ENCODE measurements at regions not wholly inside any gene's neighbourhood (a gene's known extent, or its start where the extent isn't known, plus 50 kb on each side); places are given as distances from the start of the nearest gene placed in this dataset.
A peak's percentile ranks its signal among the peaks of the same experiment; 100 is the strongest.

GRCh38 chr9:26413611-26414010 lies 479.0 kb downstream of the CAAP1 start:
- DNase-seq (ENCODE audit: low spot score) (no peak), FAIRE-seq (no peak)

GRCh38 chr9:26412446-26412845 lies 480.2 kb downstream of the CAAP1 start:
- DNase-seq (ENCODE audit: low spot score): no peak
- FAIRE-seq: no peak

GRCh38 chr9:26406676-26407075 lies 485.9 kb downstream of the CAAP1 start:
- FAIRE-seq (no peak), DNase-seq (ENCODE audit: low spot score) (no peak)

GRCh38 chr9:26399556-26399955 lies 493.0 kb downstream of the CAAP1 start:
- FAIRE-seq (no peak), DNase-seq (ENCODE audit: low spot score) (no peak)

- no peak for DNase-seq (ENCODE audit: low spot score)
- FAIRE-seq: no peak
These were observed 498.6 kb downstream of the CAAP1 start for GRCh38 chr9:26394025-26394424.

- no peak for DNase-seq (ENCODE audit: low spot score)
- FAIRE-seq: no peak
These were observed 500.0 kb downstream of the CAAP1 start for GRCh38 chr9:26392639-26393038.

GRCh38 chr9:26391036-26391435 lies 501.6 kb downstream of the CAAP1 start:
- DNase-seq (ENCODE audit: low spot score) (no peak), FAIRE-seq (no peak)

GRCh38 chr9:26375448-26375847 lies 517.2 kb downstream of the CAAP1 start:
- peak; percentile 67 for DNase-seq (ENCODE audit: low spot score)
- FAIRE-seq: peak; percentile 52

GRCh38 chr9:26373616-26374015 lies 519.0 kb downstream of the CAAP1 start:
- DNase-seq (ENCODE audit: low spot score) (no peak), FAIRE-seq (no peak)

- FAIRE-seq: no peak
These were observed 521.4 kb downstream of the CAAP1 start for GRCh38 chr9:26371236-26371635.

GRCh38 chr9:26369093-26369492 lies 523.5 kb downstream of the CAAP1 start:
- FAIRE-seq (no peak), DNase-seq (ENCODE audit: low spot score) (no peak)

More at GRCh38 chr9:26371236-26371635, 521.4 kb downstream of the CAAP1 start:
- no peak for DNase-seq (ENCODE audit: low spot score)

- DNase-seq (ENCODE audit: low spot score) (no peak), FAIRE-seq (no peak)
These were observed 524.4 kb downstream of the CAAP1 start for GRCh38 chr9:26368241-26368640.

- FAIRE-seq: no peak
- no peak for DNase-seq (ENCODE audit: low spot score)
These were observed 531.6 kb downstream of the CAAP1 start for GRCh38 chr9:26361010-26361409.

GRCh38 chr9:26358836-26359235 lies 533.8 kb downstream of the CAAP1 start:
- FAIRE-seq (no peak), DNase-seq (ENCODE audit: low spot score) (no peak)

GRCh38 chr9:26357803-26358344 lies 534.7 kb downstream of the CAAP1 start:
- DNase-seq (ENCODE audit: low spot score) (no peak), FAIRE-seq (no peak)

GRCh38 chr9:26356491-26356890 lies 536.1 kb downstream of the CAAP1 start:
- FAIRE-seq (no peak), DNase-seq (ENCODE audit: low spot score) (no peak)

- FAIRE-seq (no peak), DNase-seq (ENCODE audit: low spot score) (no peak)
These were observed 545.6 kb downstream of the CAAP1 start for GRCh38 chr9:26346942-26347477.

GRCh38 chr9:26341545-26341944 lies 551.1 kb downstream of the CAAP1 start:
- DNase-seq (ENCODE audit: low spot score) (no peak), FAIRE-seq (no peak)

- FAIRE-seq (no peak), DNase-seq (ENCODE audit: low spot score) (no peak)
These were observed 552.8 kb downstream of the CAAP1 start for GRCh38 chr9:26339796-26340195.

GRCh38 chr9:26335116-26335515 lies 557.5 kb downstream of the CAAP1 start:
- DNase-seq (ENCODE audit: low spot score): no peak
- no peak for FAIRE-seq

- FAIRE-seq (no peak), DNase-seq (ENCODE audit: low spot score) (no peak)
These were observed 557.9 kb downstream of the CAAP1 start for GRCh38 chr9:26334706-26335105.

GRCh38 chr9:26331223-26331622 lies 561.4 kb downstream of the CAAP1 start:
- DNase-seq (ENCODE audit: low spot score): no peak
- no peak for FAIRE-seq

GRCh38 chr9:26329974-26330373 lies 562.6 kb downstream of the CAAP1 start:
- FAIRE-seq (no peak), DNase-seq (ENCODE audit: low spot score) (no peak)

GRCh38 chr9:26326563-26326962 lies 566.0 kb downstream of the CAAP1 start:
- DNase-seq (ENCODE audit: low spot score) (peak; percentile 63), FAIRE-seq (peak; percentile 86)

Measured in RCC 7860 (cell line).